ENCODE measurements at regions not wholly inside any gene's neighbourhood (a gene's known extent, or its start where the extent isn't known, plus 50 kb on each side); places are given as distances from the start of the nearest gene placed in this dataset.

- no peak for DNase-seq
- no peak for ATAC-seq
Observed at GRCh38 chr2:59440491-59440890, 1113.0 kb downstream of the BCL11A start.

- DNase-seq, result no peak
- no peak for ATAC-seq
Observed at GRCh38 chr2:59435635-59436034, 1117.8 kb downstream of the BCL11A start.

GRCh38 chr2:59428940-59429339, 1124.5 kb downstream of the BCL11A start:
- no peak for ATAC-seq
- DNase-seq, result no peak

GRCh38 chr2:59427980-59428379, 1125.5 kb downstream of the BCL11A start:
- no peak for DNase-seq
- ATAC-seq, result no peak

GRCh38 chr2:59425247-59425646, 1128.2 kb downstream of the BCL11A start:
- DNase-seq (no peak), ATAC-seq (no peak)

- ATAC-seq, result no peak
- no peak for DNase-seq
Observed at GRCh38 chr2:59413751-59414570, 1139.5 kb downstream of the BCL11A start.

- ATAC-seq (no peak), DNase-seq (no peak)
Observed at GRCh38 chr2:59399126-59399525, 1154.3 kb downstream of the BCL11A start.

GRCh38 chr2:59398081-59398480, 1155.4 kb downstream of the BCL11A start:
- DNase-seq, result no peak
- ATAC-seq, result no peak

- DNase-seq (no peak), ATAC-seq (no peak)
Observed at GRCh38 chr2:59395119-59395518, 1154.0 kb upstream of the FANCL start.

GRCh38 chr2:59391896-59392295, 1150.8 kb upstream of the FANCL start:
- DNase-seq, result no peak
- ATAC-seq, result no peak

GRCh38 chr2:59390581-59390980, 1149.5 kb upstream of the FANCL start:
- DNase-seq, result no peak
- ATAC-seq, result no peak

GRCh38 chr2:59389240-59389639, 1148.1 kb upstream of the FANCL start:
- DNase-seq, result no peak
- ATAC-seq, result no peak

GRCh38 chr2:59385971-59386370, 1144.8 kb upstream of the FANCL start:
- DNase-seq (no peak), ATAC-seq (no peak)

- DNase-seq (no peak), ATAC-seq (no peak)
Observed at GRCh38 chr2:59383473-59383872, 1142.3 kb upstream of the FANCL start.

GRCh38 chr2:59378127-59378526, 1137.0 kb upstream of the FANCL start:
- no peak for ATAC-seq
- DNase-seq, result no peak

- no peak for ATAC-seq
- no peak for DNase-seq
Observed at GRCh38 chr2:59366288-59366687, 1125.2 kb upstream of the FANCL start.

- DNase-seq, result no peak
Observed at GRCh38 chr2:59354498-59354897, 1113.4 kb upstream of the FANCL start.

GRCh38 chr2:59353306-59353921, 1112.3 kb upstream of the FANCL start:
- DNase-seq (no peak), ATAC-seq (no peak)

More at GRCh38 chr2:59354498-59354897, 1113.4 kb upstream of the FANCL start:
- ATAC-seq, result no peak

- DNase-seq (no peak), ATAC-seq (no peak)
Observed at GRCh38 chr2:59342166-59342565, 1101.0 kb upstream of the FANCL start.

- ATAC-seq (no peak), DNase-seq (no peak)
Observed at GRCh38 chr2:59339837-59340207, 1098.7 kb upstream of the FANCL start.

- no peak for ATAC-seq
- no peak for DNase-seq
Observed at GRCh38 chr2:59339121-59339836, 1098.2 kb upstream of the FANCL start.

GRCh38 chr2:59333007-59333406, 1091.9 kb upstream of the FANCL start:
- ATAC-seq (no peak), DNase-seq (no peak)

Measured in stimulated activated naive CD8-positive, alpha-beta T cell treated with anti-CD3 and anti-CD28 coated beads, Interleukin-15, Interleukin-2, amounts not matched to agents 100 U/mL and 50 U/mL, for 24 hours (primary cell).